Keratinocyte (primary cell): ENCODE measurements at regions not wholly inside any gene's neighbourhood (a gene's known extent, or its start where the extent isn't known, plus 50 kb on each side); places are given as distances from the start of the nearest gene placed in this dataset.

Experiments used
- DNase-seq: peaks from one replicate; pipeline ENCODE4 v3.0.0-alpha.2; 2011; ENCODE audit warnings: low read depth, missing footprints, low spot score
- FAIRE-seq: peaks from 2 replicates; lab custom pipeline; 2011; peaks lifted over from hg19 to GRCh38; lab: Jason Lieb, UNC
- H2AFZ ChIP-seq: 2 replicates; pipeline ENCODE4 v1.6.0; 2012; ENCODE audit warnings: low read length, control low read depth, inconsistent platforms; ENCODE audit not compliant: control insufficient read depth
- H3K27ac ChIP-seq: 2 replicates; pipeline ENCODE4 v1.5.1; 2011; ENCODE audit warnings: low read length; ENCODE audit not compliant: control insufficient read depth, insufficient read depth
- H3K27me3 ChIP-seq: 3 replicates; pipeline ENCODE4 v1.6.0; 2011; ENCODE audit warnings: low read length; ENCODE audit not compliant: control insufficient read depth, insufficient read depth; ENCODE audit errors: extremely low read depth
- H3K36me3 ChIP-seq, 2 experiments: 2 replicates in 1 of 2; 3 replicates in 1 of 2; pipeline ENCODE4 v1.5.1; 2011; ENCODE audit warnings: low read length in 2 of 2, mild to moderate bottlenecking in 1 of 2; ENCODE audit not compliant: control insufficient read depth in 2 of 2, insufficient read depth in 2 of 2; ENCODE audit errors: extremely low read depth in 1 of 2
- H3K4me1 ChIP-seq: 3 replicates; pipeline ENCODE4 v1.5.1; 2011; ENCODE audit warnings: low read length; ENCODE audit not compliant: control insufficient read depth, insufficient read depth; ENCODE audit errors: extremely low read depth
- H3K4me2 ChIP-seq: 3 replicates; pipeline ENCODE4 v1.6.0; 2011; ENCODE audit warnings: low read depth, low read length; ENCODE audit not compliant: control insufficient read depth, insufficient read depth; ENCODE audit errors: extremely low read depth
- H3K4me3 ChIP-seq, 3 experiments: fragments of 200-600 bp in 1 of 3; sonication (generic) in 1 of 3; 2 replicates in 2 of 3; 3 replicates in 1 of 3; pipeline ENCODE4 v1.5.1; 2011 to 2016; ENCODE audit warnings: low read length in 3 of 3, mild to moderate bottlenecking in 3 of 3, control low read depth in 2 of 3, inconsistent platforms in 1 of 3, low read depth in 1 of 3, mixed read lengths in 1 of 3, mixed run types in 1 of 3, moderate library complexity in 1 of 3; ENCODE audit not compliant: control insufficient read depth in 2 of 3, insufficient read depth in 2 of 3; ENCODE audit errors: extremely low read depth in 1 of 3
- H3K79me2 ChIP-seq: 2 replicates; pipeline ENCODE4 v1.6.0; 2012; ENCODE audit warnings: low read length; ENCODE audit not compliant: control insufficient read depth, insufficient read depth
- H3K9ac ChIP-seq: 3 replicates; pipeline ENCODE4 v1.6.0; 2011; ENCODE audit warnings: low read length; ENCODE audit not compliant: control insufficient read depth, insufficient read depth; ENCODE audit errors: extremely low read depth
- H3K9me1 ChIP-seq: 3 replicates; pipeline ENCODE4 v1.6.0; 2011; ENCODE audit warnings: low read length; ENCODE audit not compliant: control insufficient read depth, insufficient read depth; ENCODE audit errors: extremely low read depth
- H3K9me3 ChIP-seq: 2 replicates; pipeline ENCODE4 v1.5.1; 2012; ENCODE audit warnings: low read depth, low read length; ENCODE audit not compliant: control insufficient read depth
- H4K20me1 ChIP-seq: 3 replicates; pipeline ENCODE4 v1.6.0; 2011; ENCODE audit warnings: low read length; ENCODE audit not compliant: control insufficient read depth, insufficient read depth; ENCODE audit errors: extremely low read depth
- CTCF ChIP-seq, 3 experiments: IDR thresholded peaks in 1 of 3; conservative IDR thresholded peaks in 1 of 3; optimal IDR thresholded peaks in 1 of 3; 2 replicates in 2 of 3; 3 replicates in 1 of 3; pipeline versions ENCODE3 to v1.5.1; 2011; ENCODE audit warnings: low read length in 3 of 3, mild to moderate bottlenecking in 3 of 3, moderate library complexity in 2 of 3, control low read depth in 1 of 3, inconsistent platforms in 1 of 3; ENCODE audit not compliant: insufficient read depth in 2 of 3; ENCODE audit errors: extremely low read depth in 1 of 3
- EZH2 ChIP-seq: IDR thresholded peaks from one replicate; pipeline ENCODE4 v1.6.1; 2012; ENCODE audit warnings: inconsistent platforms, mild to moderate bottlenecking, low read length, moderate library complexity
- dilution Hi-C: fragments of 300-500 bp; cut with MboI; formaldehyde crosslinking; loops from one replicate; pipeline ENCODE4 v1.7.0; 2020; ENCODE audit warnings: low sequenced_read_pairs; ENCODE audit not compliant: extremely low pct_ligation_motif_present

GRCh38 chr18:68178921-68179320 lies 536.0 kb downstream of the TMX3 start:
- Histone ChIP-seq H3K27ac (no peak overlapping the region), H3K36me3 (no peaks in the 10 kb centered on the region), H3K4me3 (no peak overlapping the region), H3K9me1 (no peaks in the 10 kb centered on the region), H3K9ac (no peak overlapping the region), H3K9me3 (no peaks in the 10 kb centered on the region), H3K79me2 (no peaks in the 10 kb centered on the region), H2AFZ (no peak overlapping the region), H3K4me1 (no peaks in the 10 kb centered on the region), H4K20me1 (no peaks in the 10 kb centered on the region), H3K4me2 (no peak overlapping the region), H3K27me3 (no peaks in the 10 kb centered on the region)
- DNase-seq (no peak), FAIRE-seq (no peak)
- dilution Hi-C loops, result no loop called here
- TF ChIP-seq EZH2, result no peak
- TF ChIP-seq CTCF (optimal IDR thresholded peaks at IDR 0.05 in 1 of 3, IDR thresholded peaks at IDR 0.05 in 1 of 3, conservative IDR thresholded peaks at IDR 0.05 in 1 of 3; ENCODE audit: extremely low read depth in 1 of 3, insufficient read depth in 2 of 3, low read length in 3 of 3), result no peak

- dilution Hi-C loops, result no loop called here
- Histone ChIP-seq H4K20me1 (no peaks in the 10 kb centered on the region), H3K27me3 (no peaks in the 10 kb centered on the region), H3K27ac (no peak overlapping the region), H3K36me3 (no peaks in the 10 kb centered on the region), H3K79me2 (no peaks in the 10 kb centered on the region), H3K4me2 (peak overlapping the region; percentile 22), H3K9ac (no peak overlapping the region), H3K9me3 (no peaks in the 10 kb centered on the region), H3K4me1 (no peaks in the 10 kb centered on the region), H3K9me1 (no peaks in the 10 kb centered on the region), H3K4me3 (no peak overlapping the region), H2AFZ (no peak overlapping the region)
- no peak for TF ChIP-seq CTCF (optimal IDR thresholded peaks at IDR 0.05 in 1 of 3, IDR thresholded peaks at IDR 0.05 in 1 of 3, conservative IDR thresholded peaks at IDR 0.05 in 1 of 3; ENCODE audit: extremely low read depth in 1 of 3, insufficient read depth in 2 of 3, low read length in 3 of 3)
- FAIRE-seq, result peak; percentile 88
- peak; percentile 11 for DNase-seq
Observed at GRCh38 chr18:68177807-68178702, 536.9 kb downstream of the TMX3 start.
